SK-N-SH (cell line): ENCODE measurements at regions not wholly inside any gene's neighbourhood (a gene's known extent, or its start where the extent isn't known, plus 50 kb on each side); places are given as distances from the start of the nearest gene placed in this dataset.
"Not testable (repeated sequence)": the region's sequence is repeated elsewhere in the genome, so short reads cannot be mapped to it uniquely, and the experiment has no call there.

ENCODE experiments used
- CTCF ChIP-seq: fragments of 200-600 bp; sonication (generic); IDR thresholded peaks from 2 replicates; pipeline ENCODE4 v1.6.1; 2017; ENCODE audit warnings: antibody characterized with exemption, mild to moderate bottlenecking, moderate library complexity
- EZH2phosphoT487 ChIP-seq: fragments of 200-600 bp; sonication (generic); IDR thresholded peaks from 2 replicates; pipeline ENCODE4 v1.6.1; 2017; ENCODE audit warnings: low read depth, mixed run types, mild to moderate bottlenecking, antibody characterized with exemption, moderate library complexity, borderline replicate concordance
- FOXM1 ChIP-seq: IDR thresholded peaks from 2 replicates; pipeline ENCODE4 v1.4.0; 2012; ENCODE audit warnings: low read depth, mild to moderate bottlenecking
- JUND ChIP-seq: IDR thresholded peaks from 2 replicates; pipeline ENCODE4 v1.4.0; 2012
- MAX ChIP-seq: IDR thresholded peaks from 2 replicates; pipeline ENCODE4 v1.4.0; 2012; ENCODE audit warnings: low read depth
- MXI1 ChIP-seq: IDR thresholded peaks from 2 replicates; pipeline ENCODE4 v1.6.1; 2012; ENCODE audit warnings: mild to moderate bottlenecking, low read depth, low read length, improper control_type of control experiment
- POLR2AphosphoS5 ChIP-seq: IDR thresholded peaks from 2 replicates; pipeline ENCODE4 v1.6.1; 2012; ENCODE audit warnings: low read depth, low read length
- REST ChIP-seq: IDR thresholded peaks from 2 replicates; pipeline ENCODE4 v1.6.1; 2012; ENCODE audit warnings: mild to moderate bottlenecking, low read depth, low read length, moderate library complexity
- SMC3 ChIP-seq: IDR thresholded peaks from 2 replicates; pipeline ENCODE4 v1.6.1; 2012; ENCODE audit warnings: low read depth, low read length, improper control_type of control experiment
- TAF1 ChIP-seq: IDR thresholded peaks from 2 replicates; pipeline ENCODE4 v1.6.1; 2012; ENCODE audit warnings: low read depth, mild to moderate bottlenecking, low read length, moderate library complexity, borderline replicate concordance
- USF2 ChIP-seq: fragments of 150-350 bp; IDR thresholded peaks from 2 replicates; pipeline ENCODE4 v1.6.1; 2017; ENCODE audit warnings: antibody characterized with exemption, low read length, low read depth, borderline replicate concordance
- YY1 ChIP-seq: IDR thresholded peaks from 2 replicates; pipeline ENCODE4 v1.4.0; 2012; ENCODE audit warnings: low read depth, mild to moderate bottlenecking

- TF ChIP-seq REST, YY1, MAX, CTCF, FOXM1, USF2, TAF1, POLR2AphosphoS5, MXI1, EZH2phosphoT487, JUND, SMC3: not testable (repeated sequence)
Observed at GRCh38 chr2:89222063-89222732, 530.7 kb downstream of the RPIA start.
